Mesothelial cell of epicardium (in vitro differentiated cells): ENCODE measurements at regions not wholly inside any gene's neighbourhood (a gene's known extent, or its start where the extent isn't known, plus 50 kb on each side); places are given as distances from the start of the nearest gene placed in this dataset.

Experiments used
- DNase-seq, 2 experiments: peaks; one replicate each; pipeline ENCODE4 v3.0.0; 2021; ENCODE audit warnings: low spot score in 2 of 2; ENCODE audit not compliant: unreplicated experiment in 2 of 2
- H3K27ac Mint-ChIP-seq: 2 replicates; pipeline ENCODE4 v1.8.0; 2021; ENCODE audit warnings: mixed read lengths
- H3K27me3 Mint-ChIP-seq: 2 replicates; pipeline ENCODE4 v1.8.0; 2021; ENCODE audit warnings: low read depth, mixed read lengths
- H3K36me3 Mint-ChIP-seq: 2 replicates; pipeline ENCODE4 v1.8.0; 2021; ENCODE audit warnings: mixed read lengths
- H3K4me1 Mint-ChIP-seq: 2 replicates; pipeline ENCODE4 v1.8.0; 2021; ENCODE audit warnings: mixed read lengths
- H3K4me3 Mint-ChIP-seq: 2 replicates; pipeline ENCODE4 v1.8.0; 2021; ENCODE audit warnings: mild to moderate bottlenecking, moderate library complexity, mixed read lengths
- H3K9me3 Mint-ChIP-seq: 2 replicates; pipeline ENCODE4 v1.8.0; 2021; ENCODE audit warnings: mixed read lengths
- TF ChIP-seq, protein P1 (sequence below): fragments of 200-600 bp; sonication (generic); IDR thresholded peaks from one replicate; pipeline ENCODE4 v1.5.0; 2021; ENCODE audit warnings: antibody characterized with exemption; ENCODE audit not compliant: unreplicated experiment

- Mint-ChIP-seq H3K4me3 (no peak overlapping the region), H3K9me3 (peaks cover 3% of the 10 kb centered on the region), H3K27ac (no peak overlapping the region), H3K4me1 (peaks cover 4% of the 10 kb centered on the region), H3K36me3 (no peaks in the 10 kb centered on the region), H3K27me3 (no peaks in the 10 kb centered on the region)
- DNase-seq, result no peak
- TF ChIP-seq, protein P1, sequence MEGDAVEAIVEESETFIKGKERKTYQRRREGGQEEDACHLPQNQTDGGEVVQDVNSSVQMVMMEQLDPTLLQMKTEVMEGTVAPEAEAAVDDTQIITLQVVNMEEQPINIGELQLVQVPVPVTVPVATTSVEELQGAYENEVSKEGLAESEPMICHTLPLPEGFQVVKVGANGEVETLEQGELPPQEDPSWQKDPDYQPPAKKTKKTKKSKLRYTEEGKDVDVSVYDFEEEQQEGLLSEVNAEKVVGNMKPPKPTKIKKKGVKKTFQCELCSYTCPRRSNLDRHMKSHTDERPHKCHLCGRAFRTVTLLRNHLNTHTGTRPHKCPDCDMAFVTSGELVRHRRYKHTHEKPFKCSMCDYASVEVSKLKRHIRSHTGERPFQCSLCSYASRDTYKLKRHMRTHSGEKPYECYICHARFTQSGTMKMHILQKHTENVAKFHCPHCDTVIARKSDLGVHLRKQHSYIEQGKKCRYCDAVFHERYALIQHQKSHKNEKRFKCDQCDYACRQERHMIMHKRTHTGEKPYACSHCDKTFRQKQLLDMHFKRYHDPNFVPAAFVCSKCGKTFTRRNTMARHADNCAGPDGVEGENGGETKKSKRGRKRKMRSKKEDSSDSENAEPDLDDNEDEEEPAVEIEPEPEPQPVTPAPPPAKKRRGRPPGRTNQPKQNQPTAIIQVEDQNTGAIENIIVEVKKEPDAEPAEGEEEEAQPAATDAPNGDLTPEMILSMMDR, result no peak
Measured at GRCh38 chr5:29069104-29069402, 2030.7 kb upstream of the CDH9 start.

GRCh38 chr5:29061381-29061780 is 2023.0 kb upstream of the CDH9 start:
- Mint-ChIP-seq H3K27ac (no peak overlapping the region), H3K4me1 (peaks cover 3% of the 10 kb centered on the region), H3K36me3 (no peaks in the 10 kb centered on the region), H3K27me3 (no peaks in the 10 kb centered on the region), H3K4me3 (no peak overlapping the region), H3K9me3 (peaks cover 13% of the 10 kb centered on the region)
- no peak for DNase-seq
- TF ChIP-seq, protein P1, result no peak

DNA sequence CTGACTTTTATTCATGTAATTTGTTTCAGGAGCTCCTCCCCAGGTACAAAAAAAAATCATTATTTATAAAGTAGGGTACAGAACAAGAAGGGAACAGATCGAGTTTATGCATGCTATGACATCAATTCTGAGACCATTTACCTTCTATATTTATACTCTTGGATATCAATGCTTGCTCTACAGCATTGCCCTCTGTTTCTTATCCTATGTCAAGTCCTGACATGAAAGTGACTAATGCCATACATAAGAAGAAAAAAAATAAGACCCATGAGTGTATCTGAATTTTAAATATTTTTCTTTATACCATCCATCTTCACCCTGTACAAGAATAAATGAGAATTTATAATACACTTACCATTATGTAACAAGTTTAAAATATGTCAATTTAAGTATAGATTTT is 2016.3 kb upstream of the CDH9 start:
- Mint-ChIP-seq H3K9me3 (no peaks in the 10 kb centered on the region), H3K4me1 (peaks cover 19% of the 10 kb centered on the region), H3K27ac (no peak overlapping the region), H3K4me3 (no peak overlapping the region), H3K27me3 (no peaks in the 10 kb centered on the region), H3K36me3 (no peaks in the 10 kb centered on the region)
- TF ChIP-seq, protein P1, result no peak
- DNase-seq, result no peak

GRCh38 chr5:29054282-29054681 is 2015.9 kb upstream of the CDH9 start:
- no peaks in the 10 kb centered on the region for H3K27me3 Mint-ChIP-seq
- no peak for DNase-seq
- no peaks in the 10 kb centered on the region for H3K36me3 Mint-ChIP-seq

DNA sequence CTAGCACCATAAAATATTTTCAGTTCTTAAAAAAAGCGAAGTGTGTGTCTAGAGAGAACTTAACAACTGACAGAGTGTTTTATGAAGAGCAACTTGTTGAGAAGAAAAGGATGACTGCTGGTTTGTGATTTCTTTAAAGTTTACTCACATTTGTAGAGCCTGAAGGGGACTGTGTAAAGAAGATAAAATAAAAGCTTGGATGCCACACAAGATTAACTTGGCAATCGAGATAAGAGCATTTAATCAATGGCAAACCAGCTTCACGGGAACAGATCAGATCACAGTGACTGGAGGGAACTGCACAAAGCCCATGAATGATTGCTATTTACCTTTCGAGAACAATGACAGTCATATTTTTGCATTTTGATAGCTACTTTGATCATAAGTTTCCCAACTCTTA is 2013.1 kb upstream of the CDH9 start:
- no peaks in the 10 kb centered on the region for H3K9me3 Mint-ChIP-seq

More at GRCh38 chr5:29054282-29054681, 2015.9 kb upstream of the CDH9 start:
- no peaks in the 10 kb centered on the region for H3K9me3 Mint-ChIP-seq
- peaks cover 19% of the 10 kb centered on the region for H3K4me1 Mint-ChIP-seq
- peak overlapping the region; percentile 10 for H3K27ac Mint-ChIP-seq
- H3K4me3 Mint-ChIP-seq, result no peak overlapping the region
- TF ChIP-seq, protein P1, result no peak

DNA sequence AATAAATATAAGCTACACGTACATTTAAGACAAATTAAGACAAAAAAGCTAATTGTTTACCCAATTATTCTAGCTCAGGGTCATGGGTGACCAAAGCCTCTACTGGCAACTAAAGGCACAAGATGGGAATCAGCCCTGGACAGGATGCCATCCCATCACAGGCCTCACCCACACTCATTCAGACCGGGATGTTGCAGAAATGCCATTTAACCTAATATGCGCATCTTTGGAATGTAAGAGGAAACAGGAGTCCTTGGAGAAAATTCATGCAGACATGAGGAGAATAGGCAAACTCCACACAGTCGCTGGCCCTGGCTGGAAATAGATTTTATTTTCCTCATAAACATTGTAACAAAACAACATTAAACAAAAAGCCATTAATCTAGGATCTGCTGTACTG is 2003.8 kb upstream of the CDH9 start:
- Mint-ChIP-seq H3K27ac (no peak overlapping the region), H3K9me3 (peaks cover 3% of the 10 kb centered on the region), H3K27me3 (no peaks in the 10 kb centered on the region), H3K4me3 (no peak overlapping the region), H3K36me3 (no peaks in the 10 kb centered on the region), H3K4me1 (no peaks in the 10 kb centered on the region)
- TF ChIP-seq, protein P1, result no peak
- DNase-seq, result no peak

More for the DNA sequence above, 2013.1 kb upstream of the CDH9 start:
- H3K27me3 Mint-ChIP-seq, result no peaks in the 10 kb centered on the region
- H3K36me3 Mint-ChIP-seq, result no peaks in the 10 kb centered on the region
- TF ChIP-seq, protein P1, result no peak
- peak overlapping the region; percentile 66 for H3K27ac Mint-ChIP-seq
- DNase-seq, result no peak
- peaks cover 19% of the 10 kb centered on the region for H3K4me1 Mint-ChIP-seq
- H3K4me3 Mint-ChIP-seq, result no peak overlapping the region
